SK-N-SH (cell line): ENCODE measurements at regions not wholly inside any gene's neighbourhood (a gene's known extent, or its start where the extent isn't known, plus 50 kb on each side); places are given as distances from the start of the nearest gene placed in this dataset.

Source experiments
- CTCF ChIA-PET: fragments of 300-600, 350-600 bp; formaldehyde crosslinking; extraction: SDS; loops from one replicate; lab custom pipeline; 2021; lab: Yijun Ruan, JAX
- POLR2A ChIA-PET: fragments of 350-600 bp; sonication (Branson Sonifier 250); formaldehyde crosslinking; extraction: SDS; loops from one replicate; lab custom pipeline; 2020; ENCODE audit warnings: antibody characterized with exemption, inconsistent platforms; lab: Yijun Ruan, JAX
- DNase-seq: peaks from one replicate; pipeline ENCODE4 v3.0.0; 2012
- H2AFZ ChIP-seq: fragments of 200-600 bp; sonication (generic); 2 replicates; pipeline ENCODE4 v1.8.1; 2016; ENCODE audit warnings: antibody characterized with exemption, mild to moderate bottlenecking, low read depth
- H3F3A ChIP-seq: fragments of 200-600 bp; sonication (generic); replicated peaks from 2 replicates; pipeline ENCODE3; 2016; ENCODE audit warnings: antibody characterized with exemption, mild to moderate bottlenecking; ENCODE audit not compliant: insufficient read depth
- H3K27ac ChIP-seq, 2 experiments: fragments of 200-500 bp in 1 of 2; fragments of 200-600 bp in 1 of 2; sonication (Bioruptor generic) in 1 of 2; sonication (generic), shearing (Covaris generic) in 1 of 2; 2 replicates each; pipeline versions ENCODE4 v1.5.1 to v1.6.1; 2014 to 2016; ENCODE audit warnings: low read depth in 2 of 2, inconsistent platforms in 1 of 2, low read length in 1 of 2, mild to moderate bottlenecking in 1 of 2, mixed read lengths in 1 of 2
- H3K27me3 ChIP-seq: fragments of 200-600 bp; sonication (generic), shearing (Covaris generic); 2 replicates; pipeline ENCODE4 v1.6.1; 2016; ENCODE audit warnings: mixed run types; ENCODE audit not compliant: insufficient read depth
- H3K36me3 ChIP-seq, 2 experiments: fragments of 200-500 bp in 1 of 2; fragments of 200-600 bp in 1 of 2; sonication (Bioruptor generic) in 1 of 2; sonication (generic) in 1 of 2; replicated peaks in 1 of 2; 2 replicates each; pipeline versions ENCODE3 to v1.5.1; 2014 to 2016; ENCODE audit warnings: low read length in 1 of 2, mild to moderate bottlenecking in 1 of 2; ENCODE audit not compliant: insufficient read depth in 2 of 2, control insufficient read depth in 1 of 2
- H3K4me1 ChIP-seq, 2 experiments: fragments of 200-500 bp in 1 of 2; fragments of 200-600 bp in 1 of 2; sonication (Bioruptor generic) in 1 of 2; sonication (generic), shearing (Covaris generic) in 1 of 2; 2 replicates each; pipeline versions ENCODE4 v1.5.1 to v1.6.1; 2014 to 2016; ENCODE audit warnings: low read depth in 1 of 2, low read length in 1 of 2, mixed run types in 1 of 2; ENCODE audit not compliant: insufficient read depth in 2 of 2, control insufficient read depth in 1 of 2
- H3K4me2 ChIP-seq: fragments of 200-600 bp; sonication (generic), shearing (Covaris generic); 2 replicates; pipeline ENCODE4 v1.6.1; 2017; ENCODE audit warnings: mixed run types
- H3K4me3 ChIP-seq, 2 experiments: fragments of 200-500 bp in 1 of 2; fragments of 200-600 bp in 1 of 2; sonication (Bioruptor generic) in 1 of 2; sonication (generic), shearing (Covaris generic) in 1 of 2; 2 replicates each; pipeline versions ENCODE4 v1.5.1 to v1.8.1; 2014 to 2016; ENCODE audit warnings: low read depth in 2 of 2, inconsistent platforms in 1 of 2, low read length in 1 of 2, mild to moderate bottlenecking in 1 of 2, mixed read lengths in 1 of 2, moderate library complexity in 1 of 2
- H3K79me2 ChIP-seq: fragments of 200-600 bp; sonication (generic); 2 replicates; pipeline ENCODE4 v1.8.1; 2017; ENCODE audit warnings: mild to moderate bottlenecking; ENCODE audit not compliant: insufficient read depth
- H3K9ac ChIP-seq: fragments of 200-600 bp; sonication (generic); 2 replicates; pipeline ENCODE4 v1.6.1; 2017; ENCODE audit warnings: mixed run types
- H3K9me2 ChIP-seq: fragments of 200-600 bp; sonication (generic); 2 replicates; pipeline ENCODE4 v1.6.1; 2017; ENCODE audit warnings: mixed run types
- H3K9me3 ChIP-seq: fragments of 200-600 bp; sonication (generic); 2 replicates; pipeline ENCODE4 v1.6.1; 2017; ENCODE audit warnings: mixed run types, mild to moderate bottlenecking, moderate library complexity
- H4K20me1 ChIP-seq: fragments of 200-600 bp; sonication (generic); 2 replicates; pipeline ENCODE4 v1.6.1; 2017; ENCODE audit warnings: mild to moderate bottlenecking, mixed run types; ENCODE audit not compliant: insufficient read depth
- ELF1 ChIP-seq: IDR thresholded peaks from 2 replicates; pipeline ENCODE4 v1.4.0; 2012
- EP300 ChIP-seq, 2 experiments: IDR thresholded peaks; 2 replicates each; pipeline versions ENCODE4 v1.4.0 to v1.6.1; 2012; ENCODE audit warnings: borderline replicate concordance in 1 of 2, low read depth in 1 of 2, low read length in 1 of 2
- FOSL2 ChIP-seq: IDR thresholded peaks from 2 replicates; pipeline ENCODE4 v1.4.0; 2012; ENCODE audit warnings: low read depth, mild to moderate bottlenecking, moderate library complexity, borderline replicate concordance
- FOXJ3 ChIP-seq: sonication (generic); formaldehyde crosslinking; IDR thresholded peaks from 2 replicates; pipeline ENCODE4 v1.5.1; 2020; ENCODE audit warnings: mild to moderate bottlenecking, missing genetic modification reagents
- GABPA ChIP-seq: IDR thresholded peaks from 2 replicates; pipeline ENCODE4 v1.4.0; 2012; ENCODE audit warnings: low read depth, mild to moderate bottlenecking
- GATA2 ChIP-seq: sonication (generic); formaldehyde crosslinking; IDR thresholded peaks from 2 replicates; pipeline ENCODE4 v1.5.0; 2020; ENCODE audit warnings: mild to moderate bottlenecking, missing genetic modification reagents
- JUND ChIP-seq: IDR thresholded peaks from 2 replicates; pipeline ENCODE4 v1.4.0; 2012
- MAX ChIP-seq: IDR thresholded peaks from 2 replicates; pipeline ENCODE4 v1.4.0; 2012; ENCODE audit warnings: low read depth
- MEF2A ChIP-seq: IDR thresholded peaks from 2 replicates; pipeline ENCODE4 v1.4.0; 2012; ENCODE audit warnings: low read depth, borderline replicate concordance
- PBX3 ChIP-seq: IDR thresholded peaks from 2 replicates; pipeline ENCODE4; 2012
- POLR2AphosphoS5 ChIP-seq: IDR thresholded peaks from 2 replicates; pipeline ENCODE4 v1.6.1; 2012; ENCODE audit warnings: low read depth, low read length
- RFX5 ChIP-seq: IDR thresholded peaks from 2 replicates; pipeline ENCODE4 v1.6.1; 2012; ENCODE audit warnings: mild to moderate bottlenecking, improper control_type of control experiment, low read length
- RXRA ChIP-seq: IDR thresholded peaks from 2 replicates; pipeline ENCODE4 v1.4.0; 2012; ENCODE audit warnings: low read depth, mild to moderate bottlenecking, borderline replicate concordance
- SIN3A ChIP-seq: IDR thresholded peaks from 2 replicates; pipeline ENCODE4 v1.6.1; 2012; ENCODE audit warnings: low read depth, mild to moderate bottlenecking, low read length, moderate library complexity, borderline replicate concordance
- SMC3 ChIP-seq: IDR thresholded peaks from 2 replicates; pipeline ENCODE4 v1.6.1; 2012; ENCODE audit warnings: low read depth, low read length, improper control_type of control experiment
- TAF1 ChIP-seq: IDR thresholded peaks from 2 replicates; pipeline ENCODE4 v1.6.1; 2012; ENCODE audit warnings: low read depth, mild to moderate bottlenecking, low read length, moderate library complexity, borderline replicate concordance
- TCF12 ChIP-seq: IDR thresholded peaks from 2 replicates; pipeline ENCODE4 v1.4.0; 2012
- TEAD4 ChIP-seq: IDR thresholded peaks from 2 replicates; pipeline ENCODE4 v1.4.0; 2012; ENCODE audit warnings: mild to moderate bottlenecking, borderline replicate concordance; ENCODE audit not compliant: insufficient read depth
- USF1 ChIP-seq: IDR thresholded peaks from 2 replicates; pipeline ENCODE4 v1.4.0; 2012; ENCODE audit warnings: low read depth, borderline replicate concordance
- USF2 ChIP-seq: fragments of 150-350 bp; IDR thresholded peaks from 2 replicates; pipeline ENCODE4 v1.6.1; 2017; ENCODE audit warnings: antibody characterized with exemption, low read length, low read depth, borderline replicate concordance
- YY1 ChIP-seq: IDR thresholded peaks from 2 replicates; pipeline ENCODE4 v1.4.0; 2012; ENCODE audit warnings: low read depth, mild to moderate bottlenecking
- WGBS: methylation state at CpG from one replicate; pipeline ENCODE4 v1.1.6; 2017; ENCODE audit warnings: low lambda C conversion rate; 5-methylcytosine and 5-hydroxymethylcytosine counted together

- Histone ChIP-seq H3K9me3 (no peaks in the 10 kb centered on the region), H3K27ac (no peak overlapping the region), H3K9ac (no peak overlapping the region), H3K36me3 (no peaks in the 10 kb centered on the region), H3K27me3 (no peaks in the 10 kb centered on the region), H3K4me2 (no peak overlapping the region), H4K20me1 (no peaks in the 10 kb centered on the region), H3K4me3 (no peak overlapping the region), H3K79me2 (no peaks in the 10 kb centered on the region)
- 73% methylated on average over 4 of the region's 4 CpGs for WGBS
- DNase-seq = no peak
- TF ChIP-seq EP300 (IDR thresholded peaks at IDR 0.05; ENCODE audit: borderline replicate concordance in 1 of 2, low read depth in 1 of 2, low read length in 1 of 2) (no peak), JUND (no peak), TCF12 (no peak), PBX3 (no peak), USF1 (no peak), YY1 (no peak)
- TF ChIP-seq, all 33 proteins: peak for 0
- POLR2A ChIA-PET = no interaction called here
- Histone ChIP-seq H2AFZ (no peak overlapping the region), H3K9me2 (no peaks in the 10 kb centered on the region), H3F3A (no peaks in the 10 kb centered on the region), H3K4me1 (no peaks in the 10 kb centered on the region; a peak in 1 of 4 replicates)
- CTCF ChIA-PET = no interaction called here
Measured at GRCh38 chr6:147117580-147117979, 86.6 kb upstream of the STXBP5 start.

- TF ChIP-seq RXRA (no peak), GATA2 (no peak), MEF2A (no peak), USF1 (no peak), ELF1 (no peak), FOXJ3 (no peak)
- CTCF ChIA-PET = no interaction called here
Measured at GRCh38 chr6:147119310-147119709, 84.9 kb upstream of the STXBP5 start.

GRCh38 chr6:147122823-147123222, 81.4 kb upstream of the STXBP5 start:
- DNase-seq = no peak
- ChIA-PET CTCF (no interaction called here), POLR2A (no interaction called here)
- H2AFZ ChIP-seq = no peak overlapping the region
- no peaks in the 10 kb centered on the region for H4K20me1 ChIP-seq
- no peaks in the 10 kb centered on the region for H3K9me3 ChIP-seq
- no peaks in the 10 kb centered on the region for H3K27me3 ChIP-seq
- 53% methylated on average over 1 of the region's 1 CpG for WGBS
- H3K4me1 ChIP-seq = no peaks in the 10 kb centered on the region
- H3K4me3 ChIP-seq = no peak overlapping the region
- no peak overlapping the region for H3K9ac ChIP-seq
- no peaks in the 10 kb centered on the region for H3K9me2 ChIP-seq
- H3K36me3 ChIP-seq = no peaks in the 10 kb centered on the region
- no peaks in the 10 kb centered on the region for H3K79me2 ChIP-seq
- no peak overlapping the region for H3K27ac ChIP-seq
- H3F3A ChIP-seq = no peaks in the 10 kb centered on the region
- no peak overlapping the region for H3K4me2 ChIP-seq
- TF ChIP-seq EP300 (IDR thresholded peaks at IDR 0.05; ENCODE audit: borderline replicate concordance in 1 of 2, low read depth in 1 of 2, low read length in 1 of 2) = no peak
- TF ChIP-seq MAX = no peak
- TF ChIP-seq POLR2AphosphoS5 = no peak
- TF ChIP-seq GABPA = no peak
- TF ChIP-seq TAF1 = no peak
- no peak for TF ChIP-seq USF2
- TF ChIP-seq TEAD4 = no peak
- TF ChIP-seq TCF12 = no peak
- TF ChIP-seq SMC3 = no peak
- TF ChIP-seq RFX5 = no peak
- no peak for TF ChIP-seq SIN3A
- TF ChIP-seq JUND = no peak
- TF ChIP-seq FOSL2 = no peak

More at GRCh38 chr6:147119310-147119709, 84.9 kb upstream of the STXBP5 start:
- Histone ChIP-seq H3K27ac (no peak overlapping the region), H3K4me3 (no peak overlapping the region), H3K9ac (no peak overlapping the region), H3F3A (no peaks in the 10 kb centered on the region), H3K9me3 (no peaks in the 10 kb centered on the region), H3K27me3 (no peaks in the 10 kb centered on the region), H3K79me2 (no peaks in the 10 kb centered on the region), H3K4me2 (no peak overlapping the region), H2AFZ (no peak overlapping the region), H3K36me3 (no peaks in the 10 kb centered on the region), H4K20me1 (no peaks in the 10 kb centered on the region), H3K9me2 (no peaks in the 10 kb centered on the region), H3K4me1 (no peaks in the 10 kb centered on the region)
- WGBS = 78% methylated on average over 4 of the region's 4 CpGs
- no peak for DNase-seq
- POLR2A ChIA-PET = no interaction called here
